ENCODE measurements at regions not wholly inside any gene's neighbourhood (a gene's known extent, or its start where the extent isn't known, plus 50 kb on each side); places are given as distances from the start of the nearest gene placed in this dataset.

DNA sequence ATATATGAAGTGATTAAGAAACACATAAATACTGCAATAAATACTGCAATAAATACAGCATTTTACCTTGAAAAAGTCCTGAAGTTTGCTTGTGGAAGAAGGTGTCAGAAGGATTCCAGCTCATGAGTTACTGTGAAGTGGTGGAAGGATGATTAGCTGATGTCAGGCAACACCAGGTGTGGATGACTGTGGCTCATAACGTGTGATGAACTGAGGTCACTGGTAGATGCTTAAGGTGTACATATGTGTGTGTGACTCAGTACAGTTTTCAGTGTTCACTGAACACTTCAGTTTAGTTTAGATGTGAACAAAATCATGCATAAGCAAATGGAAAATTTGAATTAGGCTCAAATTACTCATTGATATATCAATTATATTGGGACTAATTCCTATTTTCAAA, 1045.0 kb downstream of the NTRK3 start:
- Histone ChIP-seq H3K27ac (no peak overlapping the region), H3K9me3 (no peaks in the 10 kb centered on the region), H3K36me3 (no peaks in the 10 kb centered on the region), H3K4me3 (no peak overlapping the region), H3K27me3 (replicated peaks; ENCODE audit: insufficient read depth) (no peaks in the 10 kb centered on the region), H3K4me1 (ENCODE audit: control insufficient read depth in 1 of 2, low read depth in 2 of 2) (no peaks in the 10 kb centered on the region)
- TF ChIP-seq, protein P1, sequence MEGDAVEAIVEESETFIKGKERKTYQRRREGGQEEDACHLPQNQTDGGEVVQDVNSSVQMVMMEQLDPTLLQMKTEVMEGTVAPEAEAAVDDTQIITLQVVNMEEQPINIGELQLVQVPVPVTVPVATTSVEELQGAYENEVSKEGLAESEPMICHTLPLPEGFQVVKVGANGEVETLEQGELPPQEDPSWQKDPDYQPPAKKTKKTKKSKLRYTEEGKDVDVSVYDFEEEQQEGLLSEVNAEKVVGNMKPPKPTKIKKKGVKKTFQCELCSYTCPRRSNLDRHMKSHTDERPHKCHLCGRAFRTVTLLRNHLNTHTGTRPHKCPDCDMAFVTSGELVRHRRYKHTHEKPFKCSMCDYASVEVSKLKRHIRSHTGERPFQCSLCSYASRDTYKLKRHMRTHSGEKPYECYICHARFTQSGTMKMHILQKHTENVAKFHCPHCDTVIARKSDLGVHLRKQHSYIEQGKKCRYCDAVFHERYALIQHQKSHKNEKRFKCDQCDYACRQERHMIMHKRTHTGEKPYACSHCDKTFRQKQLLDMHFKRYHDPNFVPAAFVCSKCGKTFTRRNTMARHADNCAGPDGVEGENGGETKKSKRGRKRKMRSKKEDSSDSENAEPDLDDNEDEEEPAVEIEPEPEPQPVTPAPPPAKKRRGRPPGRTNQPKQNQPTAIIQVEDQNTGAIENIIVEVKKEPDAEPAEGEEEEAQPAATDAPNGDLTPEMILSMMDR (IDR thresholded peaks at IDR 0.05), result no peak
- no peak for DNase-seq (ENCODE audit: low spot score)
- no peak for ATAC-seq (ENCODE audit: insufficient number of reproducible peaks, low FRiP score, low read depth)

DNA sequence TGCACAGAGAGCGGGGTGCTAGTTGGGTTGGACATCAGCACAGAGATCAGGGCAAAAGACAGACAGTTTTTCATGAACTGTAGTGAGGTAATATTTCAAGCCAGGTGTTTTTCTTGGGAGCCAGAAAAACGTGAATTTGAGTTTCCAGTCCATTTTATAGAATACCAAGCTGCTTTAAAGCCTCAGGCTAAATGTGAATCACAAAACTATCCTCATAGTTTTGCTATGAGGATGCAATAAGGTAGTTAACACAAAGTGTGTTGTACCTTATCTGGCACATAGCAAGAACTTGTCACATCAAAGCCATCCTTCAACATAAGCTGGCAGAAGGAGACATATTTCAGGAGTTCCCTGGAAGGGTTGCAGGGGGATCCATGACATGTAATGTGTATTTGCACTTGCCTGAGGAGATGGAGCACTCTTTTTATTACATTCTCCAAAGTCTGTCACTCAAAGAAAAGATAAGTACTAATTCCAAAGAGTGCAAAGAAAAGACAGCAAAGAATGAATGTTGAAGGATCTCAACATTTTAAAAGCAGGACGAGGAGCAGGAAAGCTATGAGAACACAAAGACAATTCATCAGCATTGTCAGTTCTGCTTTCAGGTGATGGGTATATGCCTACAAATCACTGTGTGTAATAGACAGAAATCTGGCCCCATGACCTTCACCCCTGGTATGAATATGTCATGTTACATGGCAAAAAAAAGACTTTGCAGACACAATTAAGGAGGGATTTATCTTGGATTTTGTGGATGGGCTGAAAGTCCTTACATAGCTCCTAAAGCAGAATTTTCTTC, 1046.4 kb downstream of the NTRK3 start:
- Histone ChIP-seq H3K9me3 (no peaks in the 10 kb centered on the region), H3K27me3 (replicated peaks; ENCODE audit: insufficient read depth) (no peaks in the 10 kb centered on the region), H3K27ac (no peak overlapping the region), H3K4me3 (no peak overlapping the region), H3K4me1 (ENCODE audit: control insufficient read depth in 1 of 2, low read depth in 2 of 2) (no peaks in the 10 kb centered on the region), H3K36me3 (no peaks in the 10 kb centered on the region)
- TF ChIP-seq, protein P1 (IDR thresholded peaks at IDR 0.05), result no peak
- ATAC-seq (ENCODE audit: insufficient number of reproducible peaks, low FRiP score, low read depth) (no peak), DNase-seq (ENCODE audit: low spot score) (no peak)

DNA sequence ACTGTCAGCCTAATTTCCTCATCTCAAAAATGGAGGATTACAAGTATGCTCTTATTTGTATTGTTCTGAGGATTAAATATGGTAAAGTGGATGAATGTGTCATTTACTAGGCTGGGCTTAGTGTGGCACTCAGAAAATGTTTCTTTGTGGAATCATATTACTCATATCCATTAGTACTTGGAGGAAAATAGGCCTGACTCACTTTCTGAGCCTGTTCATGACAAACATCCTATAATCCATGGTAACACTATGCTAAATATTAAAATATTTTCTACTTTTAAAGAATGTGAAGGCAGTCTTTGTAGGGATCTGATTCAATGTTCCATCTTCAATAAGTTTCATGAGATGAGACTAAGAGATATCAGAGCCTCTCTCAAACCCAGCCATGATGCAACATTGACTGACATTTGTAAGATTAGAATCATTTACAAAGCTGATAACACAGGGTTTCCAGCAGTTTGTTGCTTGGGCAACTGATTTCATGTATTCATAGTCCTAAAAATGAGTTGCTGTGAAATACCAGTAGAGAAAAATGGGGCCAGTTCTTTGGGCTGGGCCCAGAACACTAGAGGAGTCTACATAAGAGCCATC, 1048.5 kb downstream of the NTRK3 start:
- DNase-seq (ENCODE audit: low spot score) (no peak), ATAC-seq (ENCODE audit: insufficient number of reproducible peaks, low FRiP score, low read depth) (no peak)
- no peak overlapping the region for H3K27ac ChIP-seq
- no peaks in the 10 kb centered on the region for H3K4me1 ChIP-seq (ENCODE audit: control insufficient read depth in 1 of 2, low read depth in 2 of 2)
- no peaks in the 10 kb centered on the region for H3K9me3 ChIP-seq
- TF ChIP-seq, protein P1 (IDR thresholded peaks at IDR 0.05), result no peak
- no peaks in the 10 kb centered on the region for H3K36me3 ChIP-seq
- no peaks in the 10 kb centered on the region for H3K27me3 ChIP-seq (replicated peaks; ENCODE audit: insufficient read depth)
- no peak overlapping the region for H3K4me3 ChIP-seq

DNA sequence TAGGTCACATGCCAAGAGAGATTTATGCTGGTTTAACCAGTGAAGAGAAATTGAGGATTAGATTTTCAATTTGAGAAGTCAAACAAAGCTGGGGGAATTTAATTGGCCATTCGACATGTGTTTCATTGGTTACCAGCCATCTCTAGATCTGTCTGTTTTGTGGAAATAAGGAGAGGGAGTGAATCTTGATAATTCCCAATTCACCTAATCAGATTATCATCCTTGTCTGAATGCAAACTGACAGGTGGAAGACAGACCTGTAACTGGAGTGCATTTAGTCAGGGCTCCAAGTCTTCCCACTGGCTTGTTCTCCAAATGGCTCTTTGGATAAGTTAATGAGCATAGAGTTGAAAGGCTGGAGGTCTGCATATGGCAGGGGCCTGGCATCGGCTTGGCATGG, 1049.3 kb downstream of the NTRK3 start:
- Histone ChIP-seq H3K4me1 (ENCODE audit: control insufficient read depth in 1 of 2, low read depth in 2 of 2) (no peaks in the 10 kb centered on the region), H3K27me3 (replicated peaks; ENCODE audit: insufficient read depth) (no peaks in the 10 kb centered on the region), H3K9me3 (no peaks in the 10 kb centered on the region), H3K4me3 (no peak overlapping the region), H3K36me3 (no peaks in the 10 kb centered on the region), H3K27ac (no peak overlapping the region)
- TF ChIP-seq, protein P1 (IDR thresholded peaks at IDR 0.05), result no peak
- no peak for DNase-seq (ENCODE audit: low spot score)
- ATAC-seq (ENCODE audit: insufficient number of reproducible peaks, low FRiP score, low read depth), result no peak

DNA sequence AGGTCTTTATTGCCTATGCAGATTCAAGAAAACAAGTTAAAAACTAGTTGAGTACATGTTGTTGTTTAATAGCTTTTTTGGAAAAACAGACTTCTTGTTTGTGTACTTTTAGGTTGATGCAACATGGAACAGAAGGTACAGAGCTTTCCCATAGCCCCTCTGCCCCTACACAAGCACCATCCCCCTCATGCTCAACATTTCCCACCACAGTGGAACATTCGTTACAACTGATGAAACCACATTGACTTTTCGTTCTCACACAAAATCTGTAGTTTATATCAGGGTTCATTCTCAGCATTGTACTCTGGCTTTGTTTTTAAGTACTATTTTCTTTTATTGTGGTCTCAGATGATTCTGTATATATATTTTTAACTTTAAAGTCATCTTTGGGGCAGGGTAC, 1054.6 kb downstream of the NTRK3 start:
- Histone ChIP-seq H3K27me3 (replicated peaks; ENCODE audit: insufficient read depth) (no peaks in the 10 kb centered on the region), H3K9me3 (no peaks in the 10 kb centered on the region), H3K27ac (no peak overlapping the region), H3K4me1 (ENCODE audit: control insufficient read depth in 1 of 2, low read depth in 2 of 2) (no peaks in the 10 kb centered on the region), H3K36me3 (no peaks in the 10 kb centered on the region), H3K4me3 (no peak overlapping the region)
- DNase-seq (ENCODE audit: low spot score) (no peak), ATAC-seq (ENCODE audit: insufficient number of reproducible peaks, low FRiP score, low read depth) (no peak)
- TF ChIP-seq, protein P1 (IDR thresholded peaks at IDR 0.05), result no peak
